22Rv1 (cell line): ENCODE measurements at regions not wholly inside any gene's neighbourhood (a gene's known extent, or its start where the extent isn't known, plus 50 kb on each side); places are given as distances from the start of the nearest gene placed in this dataset.

Experiments used
- ZFX ChIP-seq: fragments of 450-650 bp; IDR thresholded peaks from 2 replicates; pipeline ENCODE4 v1.6.1; 2017; ENCODE audit warnings: antibody characterized with exemption, borderline replicate concordance
- TF ChIP-seq, protein P1 (sequence below): fragments of 450-650 bp; IDR thresholded peaks from 2 replicates; pipeline ENCODE4 v1.5.1; 2017; ENCODE audit warnings: mild to moderate bottlenecking

DNA sequence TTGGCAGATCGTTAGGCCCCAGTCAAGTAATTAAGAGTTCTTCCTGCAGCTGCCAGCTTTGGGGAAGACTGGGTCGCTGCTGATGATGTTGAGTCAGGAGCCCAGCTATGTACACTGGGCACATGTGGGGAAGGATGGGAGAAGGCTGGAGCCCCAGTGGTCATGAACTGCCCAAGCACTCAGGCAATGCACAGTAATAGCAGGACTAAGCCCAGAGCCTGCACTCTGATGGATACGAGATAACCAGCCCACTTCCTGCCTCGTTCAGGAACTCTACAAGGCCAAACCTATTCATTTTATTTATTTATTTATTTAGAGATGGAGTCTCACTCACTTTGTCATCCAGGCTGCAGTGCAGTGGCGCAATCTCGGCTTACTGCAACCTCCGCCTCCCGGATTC is 81.1 kb upstream of the BTG3 start:
- TF ChIP-seq, protein P1, sequence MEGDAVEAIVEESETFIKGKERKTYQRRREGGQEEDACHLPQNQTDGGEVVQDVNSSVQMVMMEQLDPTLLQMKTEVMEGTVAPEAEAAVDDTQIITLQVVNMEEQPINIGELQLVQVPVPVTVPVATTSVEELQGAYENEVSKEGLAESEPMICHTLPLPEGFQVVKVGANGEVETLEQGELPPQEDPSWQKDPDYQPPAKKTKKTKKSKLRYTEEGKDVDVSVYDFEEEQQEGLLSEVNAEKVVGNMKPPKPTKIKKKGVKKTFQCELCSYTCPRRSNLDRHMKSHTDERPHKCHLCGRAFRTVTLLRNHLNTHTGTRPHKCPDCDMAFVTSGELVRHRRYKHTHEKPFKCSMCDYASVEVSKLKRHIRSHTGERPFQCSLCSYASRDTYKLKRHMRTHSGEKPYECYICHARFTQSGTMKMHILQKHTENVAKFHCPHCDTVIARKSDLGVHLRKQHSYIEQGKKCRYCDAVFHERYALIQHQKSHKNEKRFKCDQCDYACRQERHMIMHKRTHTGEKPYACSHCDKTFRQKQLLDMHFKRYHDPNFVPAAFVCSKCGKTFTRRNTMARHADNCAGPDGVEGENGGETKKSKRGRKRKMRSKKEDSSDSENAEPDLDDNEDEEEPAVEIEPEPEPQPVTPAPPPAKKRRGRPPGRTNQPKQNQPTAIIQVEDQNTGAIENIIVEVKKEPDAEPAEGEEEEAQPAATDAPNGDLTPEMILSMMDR = no peak
- no peak for TF ChIP-seq ZFX
